HCT116 (cell line): ENCODE measurements at regions not wholly inside any gene's neighbourhood (a gene's known extent, or its start where the extent isn't known, plus 50 kb on each side); places are given as distances from the start of the nearest gene placed in this dataset.

Experiments
- ATAC-seq: fragments of 200-7000 bp; cut with Tn5 transposase; 2 replicates; pipeline ENCODE4 v1.9.1; 2020; ENCODE audit warnings: mild to moderate bottlenecking, moderate library complexity
- BruUV-seq: library from RNA; stranded (reverse); fragments of 400-500 nt; replicated peaks from 2 replicates; lab custom pipeline; 2021; lab: Mats Ljungman, UMichigan
- CTCF ChIA-PET: fragments of 300-600 bp; sonication (Branson Sonifier 250); formaldehyde crosslinking; loops from one replicate; lab custom pipeline; 2021; ENCODE audit warnings: antibody characterized with exemption; lab: Charles Lee
- POLR2A ChIA-PET: fragments of 300-600, 350-600 bp; sonication (Branson Sonifier 250); formaldehyde crosslinking; loops from one replicate; lab custom pipeline; 2021; ENCODE audit warnings: antibody characterized with exemption; lab: Charles Lee
- RAD21 ChIA-PET, 2 experiments: fragments of 300-600 bp; sonication (Branson Sonifier 250); formaldehyde crosslinking; loops; one replicate each; lab custom pipeline; 2023; ENCODE audit warnings: low total read pairs in 2 of 2; ENCODE audit not compliant: uncharacterized antibody in 2 of 2, unreplicated experiment in 2 of 2, low non-redundant PET in 1 of 2; lab: Charles Lee
- DNase-seq: peaks from one replicate; pipeline ENCODE4 v3.0.0-alpha.2; 2010; ENCODE audit warnings: low read depth, low spot score
- H2AFZ ChIP-seq: fragments of 200-600 bp; shearing (Covaris generic), sonication (generic); 2 replicates; pipeline ENCODE4 v1.6.1; 2017; ENCODE audit warnings: low read depth, mixed run types, mixed read lengths, antibody characterized with exemption, low read length; ENCODE audit not compliant: poor library complexity, severe bottlenecking
- H3K27ac ChIP-seq: 2 replicates; pipeline ENCODE4 v1.5.1; 2012; ENCODE audit warnings: low read depth, low read length
- H3K27me3 ChIP-seq: fragments of 200-600 bp; sonication (generic); 2 replicates; pipeline ENCODE4 v1.6.1; 2016; ENCODE audit warnings: mixed run types, low read length, mixed read lengths; ENCODE audit not compliant: insufficient read depth
- H3K36me3 ChIP-seq, 2 experiments: fragments of 200-500 bp in 1 of 2; fragments of 200-600 bp in 1 of 2; sonication (Bioruptor generic) in 1 of 2; sonication (generic) in 1 of 2; 2 replicates each; pipeline versions ENCODE4 v1.5.1 to v1.6.1; 2014 to 2016; ENCODE audit warnings: low read length in 2 of 2, inconsistent platforms in 1 of 2, mixed read lengths in 1 of 2, mixed run types in 1 of 2; ENCODE audit not compliant: insufficient read depth in 2 of 2, control insufficient read depth in 1 of 2
- H3K4me1 ChIP-seq, 2 experiments: fragments of 200-600 bp in 1 of 2; sonication (generic) in 1 of 2; 2 replicates each; pipeline versions ENCODE4 v1.5.1 to v1.6.1; 2012 to 2017; ENCODE audit warnings: low read length in 2 of 2, inconsistent platforms in 1 of 2, mild to moderate bottlenecking in 1 of 2, mixed read lengths in 1 of 2, mixed run types in 1 of 2, moderate library complexity in 1 of 2; ENCODE audit not compliant: insufficient read depth in 2 of 2, control insufficient read depth in 1 of 2
- H3K4me2 ChIP-seq: fragments of 200-600 bp; sonication (generic); 2 replicates; pipeline ENCODE4 v1.6.1; 2017; ENCODE audit warnings: mixed run types, low read length, mixed read lengths
- H3K4me3 ChIP-seq, 2 experiments: fragments of 200-600 bp in 1 of 2; sonication (generic) in 1 of 2; replicated peaks in 1 of 2; 2 replicates each; pipeline ENCODE4 v1.5.1; 2011 to 2016; ENCODE audit warnings: low read length in 2 of 2, control low read depth in 1 of 2, low read depth in 1 of 2, mild to moderate bottlenecking in 1 of 2, mixed read lengths in 1 of 2, mixed run types in 1 of 2
- H3K79me2 ChIP-seq: fragments of 200-600 bp; sonication (generic); 2 replicates; pipeline ENCODE4 v1.6.1; 2017; ENCODE audit warnings: mild to moderate bottlenecking, mixed run types, low read length, moderate library complexity, mixed read lengths; ENCODE audit not compliant: insufficient read depth
- H3K9ac ChIP-seq: fragments of 200-600 bp; sonication (generic); 2 replicates; pipeline ENCODE4 v1.6.1; 2016; ENCODE audit warnings: low read length, mixed read lengths
- H3K9me2 ChIP-seq: fragments of 200-600 bp; sonication (generic), shearing (Covaris generic); 2 replicates; pipeline ENCODE4 v1.6.1; 2017; ENCODE audit warnings: mixed run types, mild to moderate bottlenecking, moderate library complexity; ENCODE audit not compliant: insufficient read depth
- H3K9me3 ChIP-seq, 2 experiments: fragments of 200-500 bp in 1 of 2; fragments of 200-600 bp in 1 of 2; sonication (Bioruptor generic) in 1 of 2; sonication (generic) in 1 of 2; 2 replicates each; pipeline ENCODE4 v1.6.1; 2014 to 2017; ENCODE audit warnings: low read length in 2 of 2, mixed read lengths in 2 of 2, inconsistent platforms in 1 of 2, low read depth in 1 of 2, mild to moderate bottlenecking in 1 of 2, mixed run types in 1 of 2, moderate library complexity in 1 of 2; ENCODE audit not compliant: control insufficient read depth in 1 of 2, insufficient read depth in 1 of 2
- H4K20me1 ChIP-seq: fragments of 200-600 bp; sonication (generic), shearing (Covaris generic); 2 replicates; pipeline ENCODE4 v1.6.1; 2017; ENCODE audit warnings: mixed run types, mild to moderate bottlenecking, moderate library complexity; ENCODE audit not compliant: insufficient read depth
- CBX3 ChIP-seq: IDR thresholded peaks from 2 replicates; pipeline ENCODE4 v1.6.1; 2012; ENCODE audit warnings: low read depth
- CEBPB ChIP-seq: IDR thresholded peaks from 2 replicates; pipeline ENCODE4 v1.6.1; 2012; ENCODE audit warnings: low read depth
- EGR1 ChIP-seq: IDR thresholded peaks from 2 replicates; pipeline ENCODE4 v1.6.1; 2012; ENCODE audit warnings: low read depth
- EZH2 ChIP-seq: fragments of 200-600 bp; sonication (generic); IDR thresholded peaks from 2 replicates; pipeline ENCODE4 v1.6.1; 2017; ENCODE audit warnings: antibody characterized with exemption, mixed run types
- EZH2phosphoT487 ChIP-seq: fragments of 200-600 bp; IDR thresholded peaks from 2 replicates; pipeline ENCODE4 v1.6.1; 2018; ENCODE audit warnings: antibody characterized with exemption, borderline replicate concordance
- FOSL1 ChIP-seq: IDR thresholded peaks from 2 replicates; pipeline ENCODE4 v1.6.1; 2012; ENCODE audit warnings: low read depth
- POLR2A ChIP-seq: IDR thresholded peaks from 2 replicates; pipeline ENCODE4 v1.7.0; 2011; ENCODE audit warnings: borderline replicate concordance; ENCODE audit not compliant: insufficient read depth, insufficient read length; ENCODE audit errors: extremely low read depth
- RAD21 ChIP-seq: IDR thresholded peaks from 2 replicates; pipeline ENCODE4 v1.6.1; 2012; ENCODE audit warnings: low read depth, mild to moderate bottlenecking
- SIN3A ChIP-seq: IDR thresholded peaks from 2 replicates; pipeline ENCODE4 v1.6.1; 2012; ENCODE audit warnings: low read depth
- SP1 ChIP-seq: IDR thresholded peaks from 2 replicates; pipeline ENCODE4 v1.6.1; 2012; ENCODE audit warnings: low read depth
- SRF ChIP-seq: IDR thresholded peaks from 2 replicates; pipeline ENCODE4 v1.6.1; 2012; ENCODE audit warnings: low read depth
- TCF7L2 ChIP-seq: IDR thresholded peaks from 2 replicates; pipeline ENCODE4 v1.7.0; 2011; ENCODE audit warnings: borderline replicate concordance, inconsistent platforms; ENCODE audit not compliant: insufficient read depth, insufficient read length; ENCODE audit errors: extremely low read depth
- YY1 ChIP-seq: IDR thresholded peaks from 2 replicates; pipeline ENCODE4 v1.6.1; 2011; ENCODE audit warnings: low read length, low read depth, moderate library complexity, mild to moderate bottlenecking; ENCODE audit not compliant: insufficient replicate concordance; ENCODE audit errors: extremely low read depth
- ZFX ChIP-seq: fragments of 450-650 bp; IDR thresholded peaks from 2 replicates; pipeline ENCODE4 v1.6.1; 2017
- ZNF274 ChIP-seq: fragments of 200-500 bp; sonication (Bioruptor generic); IDR thresholded peaks from 2 replicates; pipeline ENCODE4 v1.6.1; 2014; ENCODE audit warnings: mild to moderate bottlenecking, low read depth, low read length, inconsistent platforms
- intact Hi-C: fragments of 100-400 bp; cut with micrococcal nuclease; formaldehyde crosslinking; loops from 2 replicates; pipeline ENCODE4 v1.10.0; 2022
- TF ChIP-seq, protein P1 (sequence below), 3 experiments: fragments of 200-600 bp in 1 of 3; sonication (generic) in 1 of 3; IDR thresholded peaks in 2 of 3; conservative IDR thresholded peaks in 1 of 3; 2 replicates each; pipeline ENCODE4 v1.5.1; 2012 to 2017; ENCODE audit warnings: low read depth in 2 of 3, low read length in 2 of 3, antibody characterized with exemption in 1 of 3, borderline replicate concordance in 1 of 3, control low read depth in 1 of 3, mild to moderate bottlenecking in 1 of 3, mixed read lengths in 1 of 3, mixed run types in 1 of 3, moderate library complexity in 1 of 3; ENCODE audit not compliant: insufficient read depth in 1 of 3
- TF ChIP-seq, protein P2 (sequence below): IDR thresholded peaks from 2 replicates; pipeline ENCODE4 v1.6.1; 2011; ENCODE audit warnings: mild to moderate bottlenecking, low read length, moderate library complexity; ENCODE audit not compliant: insufficient replicate concordance; ENCODE audit errors: extremely low read depth

DNA sequence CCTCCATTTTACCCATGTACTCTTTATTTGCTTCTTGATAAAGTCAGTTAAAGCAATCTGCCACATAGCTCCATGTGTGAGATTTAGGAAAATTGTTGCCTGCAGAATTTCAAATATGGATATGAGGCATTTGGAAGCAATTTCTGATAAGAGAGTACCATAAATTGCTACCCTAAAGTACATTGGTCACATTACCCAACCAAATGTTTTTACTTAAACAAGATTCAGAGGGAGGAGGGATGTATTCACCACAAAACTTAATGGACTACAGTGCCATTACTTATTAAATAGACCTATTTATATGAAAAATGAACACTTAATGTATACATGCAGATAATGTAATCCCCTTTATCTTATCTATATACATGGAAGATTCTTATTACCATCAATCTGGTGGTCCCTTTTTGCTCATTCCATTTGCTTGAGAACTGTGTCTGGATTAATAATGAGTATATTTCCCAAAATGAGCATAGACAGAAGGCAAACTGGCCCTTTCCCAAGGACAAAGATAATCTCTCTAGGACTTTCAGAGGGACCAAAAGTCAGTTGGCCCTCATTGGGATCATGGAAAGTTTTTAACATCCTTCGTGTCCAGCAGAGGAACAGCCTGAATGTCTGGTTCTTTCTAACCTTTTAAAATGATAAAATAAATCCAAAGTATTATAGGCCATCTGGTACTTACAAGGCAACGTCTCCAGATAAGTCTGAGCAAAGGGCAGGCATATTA lies 526.4 kb downstream of the CBLN4 start:
- Histone ChIP-seq H3K9me2 (no peaks in the 10 kb centered on the region), H3K27me3 (no peaks in the 10 kb centered on the region), H3K27ac (no peak overlapping the region), H3K4me1 (no peaks in the 10 kb centered on the region), H3K9ac (no peak overlapping the region), H3K36me3 (no peaks in the 10 kb centered on the region), H3K4me3 (no peak overlapping the region), H4K20me1 (no peaks in the 10 kb centered on the region), H2AFZ (no peak overlapping the region), H3K79me2 (no peaks in the 10 kb centered on the region), H3K4me2 (no peak overlapping the region), H3K9me3 (peaks cover 8 to 26% of the 10 kb centered on the region in 2 experiments; a peak in 2 of 4 replicates)
- no peak for DNase-seq
- TF ChIP-seq RAD21 (no peak), ZNF274 (no peak), POLR2A (no peak), SRF (no peak), SIN3A (no peak), TCF7L2 (no peak), ZFX (no peak), FOSL1 (no peak), CBX3 (no peak), CEBPB (no peak), EZH2phosphoT487 (no peak), YY1 (no peak), EGR1 (no peak), SP1 (no peak), EZH2 (no peak)
- TF ChIP-seq, protein P1, sequence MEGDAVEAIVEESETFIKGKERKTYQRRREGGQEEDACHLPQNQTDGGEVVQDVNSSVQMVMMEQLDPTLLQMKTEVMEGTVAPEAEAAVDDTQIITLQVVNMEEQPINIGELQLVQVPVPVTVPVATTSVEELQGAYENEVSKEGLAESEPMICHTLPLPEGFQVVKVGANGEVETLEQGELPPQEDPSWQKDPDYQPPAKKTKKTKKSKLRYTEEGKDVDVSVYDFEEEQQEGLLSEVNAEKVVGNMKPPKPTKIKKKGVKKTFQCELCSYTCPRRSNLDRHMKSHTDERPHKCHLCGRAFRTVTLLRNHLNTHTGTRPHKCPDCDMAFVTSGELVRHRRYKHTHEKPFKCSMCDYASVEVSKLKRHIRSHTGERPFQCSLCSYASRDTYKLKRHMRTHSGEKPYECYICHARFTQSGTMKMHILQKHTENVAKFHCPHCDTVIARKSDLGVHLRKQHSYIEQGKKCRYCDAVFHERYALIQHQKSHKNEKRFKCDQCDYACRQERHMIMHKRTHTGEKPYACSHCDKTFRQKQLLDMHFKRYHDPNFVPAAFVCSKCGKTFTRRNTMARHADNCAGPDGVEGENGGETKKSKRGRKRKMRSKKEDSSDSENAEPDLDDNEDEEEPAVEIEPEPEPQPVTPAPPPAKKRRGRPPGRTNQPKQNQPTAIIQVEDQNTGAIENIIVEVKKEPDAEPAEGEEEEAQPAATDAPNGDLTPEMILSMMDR (IDR thresholded peaks at IDR 0.05 in 2 of 3, conservative IDR thresholded peaks at IDR 0.05 in 1 of 3; ENCODE audit: borderline replicate concordance in 1 of 3, insufficient read depth in 1 of 3, low read depth in 2 of 3, low read length in 2 of 3): no peak
- TF ChIP-seq, protein P2, sequence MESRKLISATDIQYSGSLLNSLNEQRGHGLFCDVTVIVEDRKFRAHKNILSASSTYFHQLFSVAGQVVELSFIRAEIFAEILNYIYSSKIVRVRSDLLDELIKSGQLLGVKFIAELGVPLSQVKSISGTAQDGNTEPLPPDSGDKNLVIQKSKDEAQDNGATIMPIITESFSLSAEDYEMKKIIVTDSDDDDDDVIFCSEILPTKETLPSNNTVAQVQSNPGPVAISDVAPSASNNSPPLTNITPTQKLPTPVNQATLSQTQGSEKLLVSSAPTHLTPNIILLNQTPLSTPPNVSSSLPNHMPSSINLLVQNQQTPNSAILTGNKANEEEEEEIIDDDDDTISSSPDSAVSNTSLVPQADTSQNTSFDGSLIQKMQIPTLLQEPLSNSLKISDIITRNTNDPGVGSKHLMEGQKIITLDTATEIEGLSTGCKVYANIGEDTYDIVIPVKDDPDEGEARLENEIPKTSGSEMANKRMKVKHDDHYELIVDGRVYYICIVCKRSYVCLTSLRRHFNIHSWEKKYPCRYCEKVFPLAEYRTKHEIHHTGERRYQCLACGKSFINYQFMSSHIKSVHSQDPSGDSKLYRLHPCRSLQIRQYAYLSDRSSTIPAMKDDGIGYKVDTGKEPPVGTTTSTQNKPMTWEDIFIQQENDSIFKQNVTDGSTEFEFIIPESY: no peak
- RAD21 ChIA-PET: no interaction called here
- intact Hi-C loops: no loop called here
- POLR2A ChIA-PET: no interaction called here
- BruUV-seq: no TSS peak
- CTCF ChIA-PET: no interaction called here
- ATAC-seq: no peak
